Fibroblast of lung (primary cell): ENCODE measurements at regions not wholly inside any gene's neighbourhood (a gene's known extent, or its start where the extent isn't known, plus 50 kb on each side); places are given as distances from the start of the nearest gene placed in this dataset.

Experiments
- DNase-seq, 2 donors: peaks; one replicate each; pipeline versions ENCODE4 v3.0.0 to v3.0.0-alpha.2; 2010; ENCODE audit warnings: low read depth in 2 of 2
- H2AFZ ChIP-seq: 2 replicates; pipeline ENCODE4 v1.5.1; 2012; ENCODE audit warnings: low read length, control low read depth, inconsistent platforms
- H3K27ac ChIP-seq: 2 replicates; pipeline ENCODE4 v1.5.1; 2011; ENCODE audit warnings: low read length, control low read depth; ENCODE audit not compliant: insufficient read depth
- H3K27me3 ChIP-seq: 2 replicates; pipeline ENCODE4 v1.5.1; 2011; ENCODE audit warnings: mild to moderate bottlenecking, low read length; ENCODE audit not compliant: control insufficient read depth, insufficient read depth
- H3K36me3 ChIP-seq: 2 replicates; pipeline ENCODE4 v1.5.1; 2011; ENCODE audit warnings: low read length; ENCODE audit not compliant: control insufficient read depth, insufficient read depth
- H3K4me1 ChIP-seq: 2 replicates; pipeline ENCODE4 v1.5.1; 2011; ENCODE audit warnings: low read length; ENCODE audit not compliant: control insufficient read depth, insufficient read depth; ENCODE audit errors: extremely low read depth
- H3K4me2 ChIP-seq: 2 replicates; pipeline ENCODE4 v1.5.1; 2011; ENCODE audit warnings: low read length, control low read depth; ENCODE audit not compliant: insufficient read depth; ENCODE audit errors: extremely low read depth
- H3K4me3 ChIP-seq, 4 experiments: fragments of 200-600 bp in 1 of 4; sonication (generic) in 1 of 4; replicated peaks in 1 of 4; 2 replicates each; pipeline ENCODE4 v1.5.1; 2011 to 2016; ENCODE audit warnings: low read length in 4 of 4, low read depth in 3 of 4, mild to moderate bottlenecking in 3 of 4, control low read depth in 2 of 4, inconsistent platforms in 1 of 4, mixed read lengths in 1 of 4; ENCODE audit not compliant: insufficient read depth in 1 of 4; ENCODE audit errors: control extremely low read depth in 1 of 4
- H3K79me2 ChIP-seq: 2 replicates; pipeline ENCODE4 v1.5.1; 2012; ENCODE audit warnings: mild to moderate bottlenecking, low read length, inconsistent platforms; ENCODE audit not compliant: control insufficient read depth, insufficient read depth
- H3K9ac ChIP-seq: 2 replicates; pipeline ENCODE4 v1.5.1; 2011; ENCODE audit warnings: mild to moderate bottlenecking, low read length, control low read depth; ENCODE audit not compliant: insufficient read depth
- H3K9me3 ChIP-seq: 2 replicates; pipeline ENCODE4 v1.5.1; 2012; ENCODE audit warnings: low read depth, low read length; ENCODE audit not compliant: control insufficient read depth, insufficient read depth
- H4K20me1 ChIP-seq: 2 replicates; pipeline ENCODE4 v1.5.1; 2011; ENCODE audit warnings: low read length; ENCODE audit not compliant: control insufficient read depth, insufficient read depth; ENCODE audit errors: extremely low read depth
- EZH2 ChIP-seq: IDR thresholded peaks from 2 replicates; pipeline ENCODE4 v1.5.1; 2012; ENCODE audit warnings: low read length, control low read depth, mild to moderate bottlenecking; ENCODE audit errors: missing control alignments
- TF ChIP-seq, protein P1 (sequence below), 2 donors: IDR thresholded peaks in 1 of 2; conservative IDR thresholded peaks in 1 of 2; 1 replicate in 1 of 2; 2 replicates in 1 of 2; pipeline ENCODE4 v1.5.1; 2011 to 2012; ENCODE audit warnings: low read length in 2 of 2, control low read depth in 1 of 2, inconsistent platforms in 1 of 2, low read depth in 1 of 2, mild to moderate bottlenecking in 1 of 2

DNA sequence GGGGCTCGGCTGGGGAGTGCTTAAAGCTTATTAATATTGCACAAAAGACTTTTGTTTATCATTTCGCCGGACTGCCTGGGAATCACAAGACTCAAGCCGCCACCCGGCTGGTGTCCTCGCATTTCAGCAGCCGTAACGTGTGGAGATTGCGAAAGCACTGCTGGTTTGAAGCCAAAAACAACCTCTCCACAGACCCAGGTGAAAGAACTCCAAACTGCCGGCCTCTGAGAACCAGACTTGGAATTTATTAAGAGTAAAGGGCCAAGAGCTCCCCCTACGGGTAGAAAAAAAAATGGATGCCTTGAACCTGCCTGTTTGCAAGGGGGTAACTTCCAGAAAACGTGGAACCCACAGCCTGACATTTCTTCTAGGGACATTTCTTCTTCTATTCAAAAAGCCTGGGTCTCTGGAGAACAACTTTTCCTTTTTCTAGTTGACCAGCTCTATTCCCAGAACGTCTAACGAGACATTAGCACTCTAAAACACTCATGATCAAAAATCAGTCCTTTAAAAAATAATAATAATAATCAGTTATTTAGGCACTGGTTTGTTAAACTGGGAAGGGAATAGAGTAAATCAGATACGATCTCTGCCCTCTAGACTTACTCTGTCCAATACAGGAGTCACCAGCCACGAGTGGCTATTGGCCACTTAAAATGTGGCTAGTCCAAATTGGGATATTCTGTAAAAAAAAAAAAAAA is 216.3 kb downstream of the C1D start:
- TF ChIP-seq EZH2: no peak
- TF ChIP-seq, protein P1, sequence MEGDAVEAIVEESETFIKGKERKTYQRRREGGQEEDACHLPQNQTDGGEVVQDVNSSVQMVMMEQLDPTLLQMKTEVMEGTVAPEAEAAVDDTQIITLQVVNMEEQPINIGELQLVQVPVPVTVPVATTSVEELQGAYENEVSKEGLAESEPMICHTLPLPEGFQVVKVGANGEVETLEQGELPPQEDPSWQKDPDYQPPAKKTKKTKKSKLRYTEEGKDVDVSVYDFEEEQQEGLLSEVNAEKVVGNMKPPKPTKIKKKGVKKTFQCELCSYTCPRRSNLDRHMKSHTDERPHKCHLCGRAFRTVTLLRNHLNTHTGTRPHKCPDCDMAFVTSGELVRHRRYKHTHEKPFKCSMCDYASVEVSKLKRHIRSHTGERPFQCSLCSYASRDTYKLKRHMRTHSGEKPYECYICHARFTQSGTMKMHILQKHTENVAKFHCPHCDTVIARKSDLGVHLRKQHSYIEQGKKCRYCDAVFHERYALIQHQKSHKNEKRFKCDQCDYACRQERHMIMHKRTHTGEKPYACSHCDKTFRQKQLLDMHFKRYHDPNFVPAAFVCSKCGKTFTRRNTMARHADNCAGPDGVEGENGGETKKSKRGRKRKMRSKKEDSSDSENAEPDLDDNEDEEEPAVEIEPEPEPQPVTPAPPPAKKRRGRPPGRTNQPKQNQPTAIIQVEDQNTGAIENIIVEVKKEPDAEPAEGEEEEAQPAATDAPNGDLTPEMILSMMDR (conservative IDR thresholded peaks at IDR 0.05 in 1 of 2, IDR thresholded peaks at IDR 0.05 in 1 of 2; ENCODE audit: low read depth in 1 of 2, low read length in 2 of 2): peak; percentile 70 to 82
- no peaks in the 10 kb centered on the region for H4K20me1 ChIP-seq
- H3K4me1 ChIP-seq: no peaks in the 10 kb centered on the region
- H3K4me2 ChIP-seq: peak overlapping the region; percentile 59
- H3K27ac ChIP-seq: no peak overlapping the region
- no peaks in the 10 kb centered on the region for H3K36me3 ChIP-seq
- no peak overlapping the region for H3K9ac ChIP-seq
- peak overlapping the region; percentile 4 for H2AFZ ChIP-seq
- DNase-seq: peak; percentile 92 to 98
- H3K27me3 ChIP-seq: no peaks in the 10 kb centered on the region
- no peaks in the 10 kb centered on the region for H3K9me3 ChIP-seq
- peak overlapping the region in 2 of 4 experiments; percentile 12 to 30 for H3K4me3 ChIP-seq
- no peaks in the 10 kb centered on the region for H3K79me2 ChIP-seq

DNA sequence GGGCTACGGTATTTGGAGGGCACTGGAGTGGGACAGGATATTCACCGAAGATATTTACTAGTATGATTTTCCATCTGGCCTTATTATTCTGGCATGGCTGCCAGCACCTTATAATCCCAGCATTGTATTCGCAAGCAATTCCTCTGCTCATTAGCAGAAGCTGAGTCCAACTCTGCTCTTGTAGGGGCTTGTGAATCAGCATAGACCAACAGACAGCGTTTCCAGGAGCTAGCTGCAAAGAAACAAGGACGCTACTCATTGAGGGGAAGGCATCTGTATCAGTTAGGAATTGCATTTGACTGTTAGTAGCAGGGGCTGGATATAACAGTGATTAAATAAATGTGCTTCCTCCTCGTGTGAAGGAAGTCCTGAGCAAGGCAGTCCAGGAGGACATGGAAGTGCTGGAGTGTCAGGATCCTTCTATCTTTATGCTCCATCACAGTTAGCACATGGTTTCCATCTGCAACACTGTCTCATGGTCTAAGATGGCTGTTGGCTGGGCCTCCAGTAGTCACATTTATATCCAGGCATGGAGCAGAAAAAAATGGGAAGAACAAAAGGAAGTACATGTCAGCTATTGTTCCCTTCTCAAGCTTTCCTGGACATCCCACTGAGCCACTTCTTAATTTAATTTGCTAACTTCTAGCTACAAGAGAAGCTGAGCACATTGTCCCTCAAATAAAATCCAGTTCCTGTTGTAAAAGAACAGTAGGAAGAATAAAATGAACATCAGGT is 214.1 kb downstream of the C1D start:
- TF ChIP-seq, protein P1 (conservative IDR thresholded peaks at IDR 0.05 in 1 of 2, IDR thresholded peaks at IDR 0.05 in 1 of 2; ENCODE audit: low read depth in 1 of 2, low read length in 2 of 2): no peak
- no peak for TF ChIP-seq EZH2
- H3K4me3 ChIP-seq: no peak overlapping the region
- no peaks in the 10 kb centered on the region for H3K4me1 ChIP-seq
- no peaks in the 10 kb centered on the region for H3K27me3 ChIP-seq
- H3K27ac ChIP-seq: no peak overlapping the region
- H4K20me1 ChIP-seq: no peaks in the 10 kb centered on the region
- H2AFZ ChIP-seq: no peak overlapping the region
- no peak overlapping the region for H3K4me2 ChIP-seq
- no peak overlapping the region for H3K9ac ChIP-seq
- H3K9me3 ChIP-seq: no peaks in the 10 kb centered on the region
- H3K79me2 ChIP-seq: no peaks in the 10 kb centered on the region
- no peak for DNase-seq
- no peaks in the 10 kb centered on the region for H3K36me3 ChIP-seq

DNA sequence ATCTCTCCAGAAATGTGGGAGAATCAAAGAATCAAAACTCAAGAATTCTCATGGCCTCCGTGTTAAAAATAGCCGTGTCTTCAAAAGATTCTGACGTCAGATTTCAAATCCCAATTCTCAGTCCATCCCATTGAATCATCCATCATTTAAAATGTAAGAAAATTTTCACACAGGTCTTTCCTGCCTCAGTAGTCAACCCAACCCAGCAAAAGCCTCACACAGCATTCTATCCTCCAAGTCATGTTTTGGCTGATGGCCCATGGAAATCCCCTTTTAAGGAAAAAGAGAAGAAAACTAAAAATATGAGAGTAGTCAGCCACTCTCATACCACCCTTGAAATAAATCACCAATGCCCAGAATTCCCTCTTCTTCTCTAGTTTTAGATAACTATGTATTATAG is 211.8 kb downstream of the C1D start:
- Histone ChIP-seq H3K4me1 (no peaks in the 10 kb centered on the region), H3K4me3 (no peak overlapping the region), H3K27ac (no peak overlapping the region), H3K9ac (no peak overlapping the region), H3K79me2 (no peaks in the 10 kb centered on the region), H3K36me3 (no peaks in the 10 kb centered on the region), H4K20me1 (no peaks in the 10 kb centered on the region), H2AFZ (no peak overlapping the region), H3K27me3 (no peaks in the 10 kb centered on the region), H3K4me2 (no peak overlapping the region), H3K9me3 (no peaks in the 10 kb centered on the region)
- DNase-seq: peak in 1 of 2 donors; percentile 30
- TF ChIP-seq EZH2: no peak
- TF ChIP-seq, protein P1 (conservative IDR thresholded peaks at IDR 0.05 in 1 of 2, IDR thresholded peaks at IDR 0.05 in 1 of 2; ENCODE audit: low read depth in 1 of 2, low read length in 2 of 2): no peak
